ENCODE measurements at regions not wholly inside any gene's neighbourhood (a gene's known extent, or its start where the extent isn't known, plus 50 kb on each side); places are given as distances from the start of the nearest gene placed in this dataset.

GRCh38 chr2:129070663-129071062 lies 752.0 kb upstream of the HS6ST1 start:
- Histone ChIP-seq H3K36me3 (ENCODE audit: insufficient read depth, low read depth, low read length) (no peaks in the 10 kb centered on the region), H3K9me3 (ENCODE audit: insufficient read depth, low read depth, low read length) (no peaks in the 10 kb centered on the region), H3K27ac (ENCODE audit: low read length) (no peak overlapping the region), H3K4me1 (ENCODE audit: insufficient read depth, low read length) (no peaks in the 10 kb centered on the region), H3K27me3 (ENCODE audit: insufficient read depth, low read length) (no peaks in the 10 kb centered on the region), H3K9ac (ENCODE audit: low read depth, low read length) (no peak overlapping the region), H3K4me3 (ENCODE audit: low read length) (no peak overlapping the region)

GRCh38 chr2:129071531-129071930 lies 752.9 kb upstream of the HS6ST1 start:
- H3K36me3 ChIP-seq (ENCODE audit: insufficient read depth, low read depth, low read length) = no peaks in the 10 kb centered on the region
- H3K9ac ChIP-seq (ENCODE audit: low read depth, low read length) = no peak overlapping the region
- no peak overlapping the region for H3K27ac ChIP-seq (ENCODE audit: low read length)
- no peak overlapping the region for H3K4me3 ChIP-seq (ENCODE audit: low read length)
- no peaks in the 10 kb centered on the region for H3K27me3 ChIP-seq (ENCODE audit: insufficient read depth, low read length)
- no peaks in the 10 kb centered on the region for H3K9me3 ChIP-seq (ENCODE audit: insufficient read depth, low read depth, low read length)
- no peaks in the 10 kb centered on the region for H3K4me1 ChIP-seq (ENCODE audit: insufficient read depth, low read length)

- no peaks in the 10 kb centered on the region for H3K9me3 ChIP-seq (ENCODE audit: insufficient read depth, low read depth, low read length)
- no peak overlapping the region for H3K4me3 ChIP-seq (ENCODE audit: low read length)
- H3K4me1 ChIP-seq (ENCODE audit: insufficient read depth, low read length) = no peaks in the 10 kb centered on the region
- H3K9ac ChIP-seq (ENCODE audit: low read depth, low read length) = no peak overlapping the region
- no peak overlapping the region for H3K27ac ChIP-seq (ENCODE audit: low read length)
- no peaks in the 10 kb centered on the region for H3K36me3 ChIP-seq (ENCODE audit: insufficient read depth, low read depth, low read length)
- no peaks in the 10 kb centered on the region for H3K27me3 ChIP-seq (ENCODE audit: insufficient read depth, low read length)
Measured at GRCh38 chr2:129074298-129074920, 755.7 kb upstream of the HS6ST1 start.

- H3K4me1 ChIP-seq (ENCODE audit: insufficient read depth, low read length) = peaks cover 6% of the 10 kb centered on the region
- H3K27ac ChIP-seq (ENCODE audit: low read length) = no peak overlapping the region
- H3K4me3 ChIP-seq (ENCODE audit: low read length) = no peak overlapping the region
- no peak overlapping the region for H3K9ac ChIP-seq (ENCODE audit: low read depth, low read length)
- no peaks in the 10 kb centered on the region for H3K27me3 ChIP-seq (ENCODE audit: insufficient read depth, low read length)
- no peaks in the 10 kb centered on the region for H3K9me3 ChIP-seq (ENCODE audit: insufficient read depth, low read depth, low read length)
- no peaks in the 10 kb centered on the region for H3K36me3 ChIP-seq (ENCODE audit: insufficient read depth, low read depth, low read length)
Measured at GRCh38 chr2:129078548-129078947, 759.9 kb upstream of the HS6ST1 start.

- H3K27ac ChIP-seq (ENCODE audit: low read length) = no peak overlapping the region
Measured at GRCh38 chr2:129080715-129081476, 762.2 kb upstream of the HS6ST1 start.

GRCh38 chr2:129085386-129085785 lies 766.7 kb upstream of the HS6ST1 start:
- Histone ChIP-seq H3K36me3 (ENCODE audit: insufficient read depth, low read depth, low read length) (no peaks in the 10 kb centered on the region), H3K27me3 (ENCODE audit: insufficient read depth, low read length) (no peaks in the 10 kb centered on the region), H3K27ac (ENCODE audit: low read length) (no peak overlapping the region)

More at GRCh38 chr2:129080715-129081476, 762.2 kb upstream of the HS6ST1 start:
- H3K9me3 ChIP-seq (ENCODE audit: insufficient read depth, low read depth, low read length) = no peaks in the 10 kb centered on the region
- no peak overlapping the region for H3K9ac ChIP-seq (ENCODE audit: low read depth, low read length)
- H3K36me3 ChIP-seq (ENCODE audit: insufficient read depth, low read depth, low read length) = no peaks in the 10 kb centered on the region
- H3K27me3 ChIP-seq (ENCODE audit: insufficient read depth, low read length) = no peaks in the 10 kb centered on the region
- H3K4me3 ChIP-seq (ENCODE audit: low read length) = no peak overlapping the region
- peaks cover 6% of the 10 kb centered on the region for H3K4me1 ChIP-seq (ENCODE audit: insufficient read depth, low read length)

GRCh38 chr2:129087133-129087813 lies 768.6 kb upstream of the HS6ST1 start:
- H3K27ac ChIP-seq (ENCODE audit: low read length) = no peak overlapping the region
- H3K9me3 ChIP-seq (ENCODE audit: insufficient read depth, low read depth, low read length) = no peaks in the 10 kb centered on the region
- no peak overlapping the region for H3K4me3 ChIP-seq (ENCODE audit: low read length)
- H3K4me1 ChIP-seq (ENCODE audit: insufficient read depth, low read length) = no peaks in the 10 kb centered on the region
- no peaks in the 10 kb centered on the region for H3K27me3 ChIP-seq (ENCODE audit: insufficient read depth, low read length)
- H3K36me3 ChIP-seq (ENCODE audit: insufficient read depth, low read depth, low read length) = no peaks in the 10 kb centered on the region
- H3K9ac ChIP-seq (ENCODE audit: low read depth, low read length) = no peak overlapping the region

More at GRCh38 chr2:129085386-129085785, 766.7 kb upstream of the HS6ST1 start:
- Histone ChIP-seq H3K4me1 (ENCODE audit: insufficient read depth, low read length) (peaks cover 3% of the 10 kb centered on the region), H3K9me3 (ENCODE audit: insufficient read depth, low read depth, low read length) (no peaks in the 10 kb centered on the region), H3K9ac (ENCODE audit: low read depth, low read length) (no peak overlapping the region), H3K4me3 (ENCODE audit: low read length) (no peak overlapping the region)

- H3K9me3 ChIP-seq (ENCODE audit: insufficient read depth, low read depth, low read length) = no peaks in the 10 kb centered on the region
- no peak overlapping the region for H3K9ac ChIP-seq (ENCODE audit: low read depth, low read length)
- H3K27me3 ChIP-seq (ENCODE audit: insufficient read depth, low read length) = no peaks in the 10 kb centered on the region
- no peak overlapping the region for H3K4me3 ChIP-seq (ENCODE audit: low read length)
- H3K36me3 ChIP-seq (ENCODE audit: insufficient read depth, low read depth, low read length) = no peaks in the 10 kb centered on the region
- H3K27ac ChIP-seq (ENCODE audit: low read length) = no peak overlapping the region
- no peaks in the 10 kb centered on the region for H3K4me1 ChIP-seq (ENCODE audit: insufficient read depth, low read length)
Measured at GRCh38 chr2:129091620-129092019, 773.0 kb upstream of the HS6ST1 start.

GRCh38 chr2:129092956-129093355 lies 774.3 kb upstream of the HS6ST1 start:
- H3K4me3 ChIP-seq (ENCODE audit: low read length) = no peak overlapping the region
- H3K9ac ChIP-seq (ENCODE audit: low read depth, low read length) = no peak overlapping the region
- no peaks in the 10 kb centered on the region for H3K27me3 ChIP-seq (ENCODE audit: insufficient read depth, low read length)
- no peaks in the 10 kb centered on the region for H3K9me3 ChIP-seq (ENCODE audit: insufficient read depth, low read depth, low read length)
- H3K27ac ChIP-seq (ENCODE audit: low read length) = no peak overlapping the region
- no peaks in the 10 kb centered on the region for H3K36me3 ChIP-seq (ENCODE audit: insufficient read depth, low read depth, low read length)
- H3K4me1 ChIP-seq (ENCODE audit: insufficient read depth, low read length) = no peaks in the 10 kb centered on the region

GRCh38 chr2:129101186-129101585 lies 782.5 kb upstream of the HS6ST1 start:
- no peaks in the 10 kb centered on the region for H3K4me1 ChIP-seq (ENCODE audit: insufficient read depth, low read length)
- no peaks in the 10 kb centered on the region for H3K9me3 ChIP-seq (ENCODE audit: insufficient read depth, low read depth, low read length)
- no peak overlapping the region for H3K4me3 ChIP-seq (ENCODE audit: low read length)
- no peak overlapping the region for H3K9ac ChIP-seq (ENCODE audit: low read depth, low read length)
- H3K36me3 ChIP-seq (ENCODE audit: insufficient read depth, low read depth, low read length) = no peaks in the 10 kb centered on the region
- no peak overlapping the region for H3K27ac ChIP-seq (ENCODE audit: low read length)
- H3K27me3 ChIP-seq (ENCODE audit: insufficient read depth, low read length) = peaks cover 6% of the 10 kb centered on the region; the same call in 1 of the 2 replicates

GRCh38 chr2:129103936-129104878 lies 785.5 kb upstream of the HS6ST1 start:
- Histone ChIP-seq H3K27me3 (ENCODE audit: insufficient read depth, low read length) (peaks cover 6% of the 10 kb centered on the region; the same call in 1 of the 2 replicates), H3K9me3 (ENCODE audit: insufficient read depth, low read depth, low read length) (no peaks in the 10 kb centered on the region), H3K27ac (ENCODE audit: low read length) (no peak overlapping the region), H3K36me3 (ENCODE audit: insufficient read depth, low read depth, low read length) (no peaks in the 10 kb centered on the region), H3K4me1 (ENCODE audit: insufficient read depth, low read length) (no peaks in the 10 kb centered on the region), H3K4me3 (ENCODE audit: low read length) (no peak overlapping the region), H3K9ac (ENCODE audit: low read depth, low read length) (no peak overlapping the region)
